Erythroblast (primary cell): ENCODE measurements at regions not wholly inside any gene's neighbourhood (a gene's known extent, or its start where the extent isn't known, plus 50 kb on each side); places are given as distances from the start of the nearest gene placed in this dataset.

Source experiments
- GATA1 ChIP-seq: IDR thresholded peaks from 2 replicates; pipeline ENCODE4 v1.6.1; 2011; ENCODE audit warnings: low read depth, mild to moderate bottlenecking, control low read depth, low read length, moderate library complexity
- POLR2A ChIP-seq: IDR thresholded peaks from 2 replicates; pipeline ENCODE4 v1.6.1; 2011; ENCODE audit warnings: mild to moderate bottlenecking, low read length

DNA sequence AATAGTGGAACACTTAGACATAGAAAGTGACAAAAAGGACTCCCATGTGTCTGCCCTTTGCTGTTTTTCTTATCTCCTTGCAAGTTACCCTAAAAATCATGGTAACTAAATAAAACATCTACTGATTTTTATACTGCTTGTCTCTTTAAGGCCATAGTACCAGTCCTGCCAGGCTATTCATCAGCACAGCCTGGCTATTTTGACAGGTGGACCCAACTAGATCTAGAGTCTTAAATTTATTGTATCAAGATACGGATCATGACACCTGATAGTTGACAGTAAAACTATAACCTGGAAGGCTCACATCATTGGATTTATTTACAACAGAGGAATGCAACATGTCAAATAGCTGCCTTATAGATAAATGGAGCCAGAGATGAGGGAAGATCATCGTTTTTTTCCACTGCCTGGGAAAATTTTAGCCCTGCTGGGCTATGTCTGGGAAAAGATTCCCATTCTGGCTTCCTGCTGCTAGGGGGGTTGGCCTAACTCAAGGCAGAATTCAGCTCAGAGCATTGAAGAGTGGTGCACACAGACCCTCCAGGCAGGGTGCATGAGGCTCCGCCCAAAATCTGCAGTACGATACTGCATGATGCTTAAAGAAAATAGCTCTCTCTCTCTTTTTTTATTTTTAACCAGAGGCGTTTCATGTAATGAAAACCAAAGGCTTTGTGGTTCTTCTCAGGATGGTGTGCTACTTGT is 292.0 kb upstream of the FZD8 start:
- no peak for TF ChIP-seq POLR2A
- TF ChIP-seq GATA1 = no peak
